H1 (cell line): ENCODE measurements at regions not wholly inside any gene's neighbourhood (a gene's known extent, or its start where the extent isn't known, plus 50 kb on each side); places are given as distances from the start of the nearest gene placed in this dataset.

Source experiments
- CHD1 ChIP-seq: IDR thresholded peaks from 2 replicates; pipeline ENCODE4 v1.6.1; 2012; ENCODE audit warnings: low read depth, low read length, improper control_type of control experiment
- CHD2 ChIP-seq: IDR thresholded peaks from 2 replicates; pipeline ENCODE4 v1.6.1; 2012; ENCODE audit warnings: low read length, improper control_type of control experiment
- CREB1 ChIP-seq: IDR thresholded peaks from 2 replicates; pipeline ENCODE4 v1.6.1; 2012; ENCODE audit warnings: inconsistent platforms
- CTCF ChIP-seq, 3 experiments: IDR thresholded peaks; 1 replicate in 2 of 3; 2 replicates in 1 of 3; pipeline versions ENCODE4 v1.5.1 to v1.6.1; 2011; ENCODE audit warnings: low read length in 3 of 3, mild to moderate bottlenecking in 3 of 3, inconsistent platforms in 2 of 3, low read depth in 1 of 3, moderate library complexity in 1 of 3; ENCODE audit not compliant: insufficient read depth in 1 of 3; ENCODE audit errors: control extremely low read depth in 1 of 3
- EZH2 ChIP-seq: fragments of 200-600 bp; sonication (generic); IDR thresholded peaks from 2 replicates; pipeline ENCODE4 v1.7.1; 2012; ENCODE audit warnings: low read depth, mild to moderate bottlenecking, moderate library complexity, low read length, inconsistent platforms; ENCODE audit not compliant: severe bottlenecking
- MAFK ChIP-seq: IDR thresholded peaks from 2 replicates; pipeline ENCODE4 v1.6.1; 2012; ENCODE audit warnings: low read depth, mild to moderate bottlenecking, improper control_type of control experiment, low read length
- POLR2A ChIP-seq, 2 experiments: IDR thresholded peaks; 1 replicate in 1 of 2; 2 replicates in 1 of 2; pipeline ENCODE4 v1.6.1; 2011; ENCODE audit warnings: low read depth in 2 of 2, low read length in 2 of 2, mild to moderate bottlenecking in 2 of 2; ENCODE audit errors: control extremely low read depth in 1 of 2
- POLR2AphosphoS5 ChIP-seq: IDR thresholded peaks from 2 replicates; pipeline ENCODE4 v1.6.1; 2011; ENCODE audit warnings: low read depth, low read length
- SP1 ChIP-seq: IDR thresholded peaks from 2 replicates; pipeline ENCODE4 v1.6.1; 2011; ENCODE audit warnings: low read depth, low read length
- SUZ12 ChIP-seq: fragments of 200-600 bp; sonication (generic); IDR thresholded peaks from 2 replicates; pipeline ENCODE4 v1.6.1; 2012; ENCODE audit warnings: mild to moderate bottlenecking, inconsistent platforms, low read length, moderate library complexity, mixed read lengths
- USF2 ChIP-seq: IDR thresholded peaks from 2 replicates; pipeline ENCODE4 v1.6.1; 2011; ENCODE audit warnings: low read length, improper control_type of control experiment
- ZNF274 ChIP-seq: IDR thresholded peaks from 2 replicates; pipeline ENCODE4 v1.7.0; 2012; ENCODE audit warnings: low read length, borderline replicate concordance; ENCODE audit errors: extremely low read depth

- TF ChIP-seq EZH2 (no peak), SUZ12 (no peak), POLR2A (IDR thresholded peaks at IDR 0.05; ENCODE audit: control extremely low read depth in 1 of 2, low read depth in 2 of 2, low read length in 2 of 2) (no peak), SP1 (no peak), ZNF274 (no peak), CTCF (IDR thresholded peaks at IDR 0.05; ENCODE audit: control extremely low read depth in 1 of 3, insufficient read depth in 1 of 3, low read depth in 1 of 3, low read length in 3 of 3) (no peak), USF2 (no peak), MAFK (no peak), CHD1 (no peak), CHD2 (no peak), POLR2AphosphoS5 (no peak), CREB1 (no peak)
Observed at GRCh38 chr10:3375505-3375904, 202.9 kb upstream of the PITRM1 start.
